NCI-H748 treated with DMSO at 0.1 percent for 48 hours (cell line): ENCODE measurements at regions not wholly inside any gene's neighbourhood (a gene's known extent, or its start where the extent isn't known, plus 50 kb on each side); places are given as distances from the start of the nearest gene placed in this dataset.
"Not testable (repeated sequence)": the region's sequence is repeated elsewhere in the genome, so short reads cannot be mapped to it uniquely, and the experiment has no call there.

Experiments used
- DNase-seq: peaks from one replicate; lab custom pipeline; 2025; lab: John Stamatoyannopoulos, UW

GRCh38 chr16:21534561-21534960, 64.8 kb upstream of the METTL9 start:
- DNase-seq, result not testable (repeated sequence)

- not testable (repeated sequence) for DNase-seq
Observed at GRCh38 chr16:21535201-21535600, 64.2 kb upstream of the METTL9 start.

- not testable (repeated sequence) for DNase-seq
Observed at GRCh38 chr16:21536740-21537139, 62.6 kb upstream of the METTL9 start.

- not testable (repeated sequence) for DNase-seq
Observed at GRCh38 chr16:21537598-21537997, 61.8 kb upstream of the METTL9 start.

- DNase-seq, result not testable (repeated sequence)
Observed at GRCh38 chr16:21539107-21539618, 60.2 kb upstream of the METTL9 start.

- DNase-seq, result not testable (repeated sequence)
Observed at GRCh38 chr16:21540770-21541433, 58.5 kb upstream of the METTL9 start.

GRCh38 chr16:21541611-21542051, 57.7 kb upstream of the METTL9 start:
- DNase-seq, result not testable (repeated sequence)

GRCh38 chr16:21542075-21542474, 57.3 kb upstream of the METTL9 start:
- DNase-seq, result not testable (repeated sequence)

GRCh38 chr16:21542491-21543124, 56.8 kb upstream of the METTL9 start:
- not testable (repeated sequence) for DNase-seq

GRCh38 chr16:21543151-21543836, 56.1 kb upstream of the METTL9 start:
- DNase-seq, result not testable (repeated sequence)

- DNase-seq, result not testable (repeated sequence)
Observed at GRCh38 chr16:21545664-21546326, 53.6 kb upstream of the METTL9 start.

- DNase-seq, result not testable (repeated sequence)
Observed at GRCh38 chr16:21549396-21549795, 50.0 kb upstream of the METTL9 start.
